Fibroblast of gingiva (primary cell): ENCODE measurements at regions not wholly inside any gene's neighbourhood (a gene's known extent, or its start where the extent isn't known, plus 50 kb on each side); places are given as distances from the start of the nearest gene placed in this dataset.

Experiments used
- DNase-seq: peaks from one replicate; pipeline ENCODE4 v3.0.0-alpha.2; 2011; ENCODE audit warnings: low read depth

DNA sequence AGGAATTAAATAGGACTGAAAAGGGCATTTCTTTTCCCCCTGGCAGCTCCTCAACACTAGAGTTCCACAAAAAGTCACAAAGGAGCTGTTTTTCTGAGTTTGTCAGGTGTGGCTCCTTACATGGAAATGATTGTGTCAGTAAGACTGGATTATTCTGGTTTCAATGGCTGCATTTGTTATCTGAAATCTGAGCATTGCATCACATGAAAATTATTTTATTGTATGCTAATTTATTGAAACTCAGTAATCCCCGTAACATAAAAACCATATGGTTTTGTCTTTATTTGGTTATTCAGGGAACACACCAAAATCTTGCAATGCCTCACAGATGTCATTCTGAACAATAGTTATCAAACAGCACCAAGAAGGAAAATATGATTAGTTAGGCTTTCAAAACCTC lies 439.7 kb upstream of the TNP1 start:
- no peak for DNase-seq

DNA sequence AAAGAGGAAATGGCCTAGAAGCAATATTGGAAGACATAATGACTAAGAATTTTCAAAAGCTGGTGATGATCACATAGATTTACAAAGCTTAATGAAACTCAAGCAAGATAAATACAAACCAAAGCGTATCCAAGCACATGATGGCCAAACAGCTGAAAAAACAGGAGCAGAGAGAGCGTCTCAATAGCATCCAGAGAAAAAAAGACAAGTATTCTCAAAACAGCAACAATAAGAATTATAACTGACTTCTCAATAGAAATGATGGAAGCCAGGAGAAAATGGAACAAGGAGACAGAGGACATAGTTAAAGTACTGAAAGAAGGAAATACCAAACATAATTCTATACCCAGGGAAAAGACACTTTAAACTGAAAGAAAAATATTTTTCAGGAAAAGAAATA lies 437.2 kb upstream of the TNP1 start:
- no peak for DNase-seq

DNA sequence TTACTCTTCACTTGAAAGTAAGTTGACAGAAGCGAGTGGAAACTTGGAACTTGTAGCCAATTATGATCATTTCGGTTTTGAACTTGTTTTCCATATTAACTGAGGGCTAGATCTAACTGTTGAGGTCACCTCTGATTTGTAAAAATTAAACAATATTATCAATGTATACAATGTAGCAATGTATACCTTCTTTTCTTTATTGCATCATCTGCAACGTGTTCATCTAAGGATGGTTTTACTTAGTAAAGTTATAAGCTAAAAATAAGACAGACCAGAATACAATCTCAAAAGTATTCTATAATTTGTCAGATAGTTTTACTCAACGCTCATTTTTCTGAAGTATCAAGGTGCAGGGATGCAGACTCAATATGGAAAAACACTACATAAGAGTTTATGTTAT lies 435.0 kb upstream of the TNP1 start:
- DNase-seq: no peak

DNA sequence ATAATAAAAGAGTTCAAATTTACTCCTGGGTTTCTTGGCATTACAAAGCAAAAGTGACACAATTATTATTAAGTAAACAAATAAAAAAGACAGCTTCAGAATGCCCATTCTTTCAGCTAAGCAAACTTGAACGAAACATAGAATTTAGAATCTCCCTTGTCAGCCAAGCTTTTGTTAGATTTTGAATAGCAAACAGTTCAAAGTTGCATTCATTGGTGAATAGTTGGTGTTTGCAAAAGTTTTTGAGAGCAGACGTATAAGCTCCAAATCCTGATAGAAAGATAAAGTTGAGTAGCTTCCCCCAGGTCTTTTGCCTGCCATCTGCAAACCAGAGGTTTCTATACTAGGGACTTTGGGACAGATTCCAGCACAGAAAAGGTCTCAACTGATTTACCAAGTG lies 434.3 kb upstream of the TNP1 start:
- DNase-seq: no peak

DNA sequence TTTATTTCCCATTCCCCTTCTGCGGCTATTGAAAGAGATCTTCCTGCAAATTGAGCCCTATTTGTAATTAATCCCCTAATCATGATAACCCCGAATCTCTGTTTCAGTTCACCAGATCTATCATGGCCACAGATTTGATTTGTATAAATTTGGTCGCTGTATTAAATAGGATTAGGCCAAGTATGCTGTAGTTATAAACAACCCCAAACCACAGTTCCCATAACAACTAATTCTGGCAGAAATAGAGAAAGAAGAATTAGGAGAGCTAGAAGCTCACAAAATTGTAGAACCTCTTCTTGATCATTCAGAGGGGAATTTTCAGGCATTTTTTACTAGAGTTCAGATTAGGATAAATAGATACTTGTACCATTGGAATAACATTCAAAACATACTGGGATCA lies 433.7 kb upstream of the TNP1 start:
- DNase-seq: peak; percentile 8

DNA sequence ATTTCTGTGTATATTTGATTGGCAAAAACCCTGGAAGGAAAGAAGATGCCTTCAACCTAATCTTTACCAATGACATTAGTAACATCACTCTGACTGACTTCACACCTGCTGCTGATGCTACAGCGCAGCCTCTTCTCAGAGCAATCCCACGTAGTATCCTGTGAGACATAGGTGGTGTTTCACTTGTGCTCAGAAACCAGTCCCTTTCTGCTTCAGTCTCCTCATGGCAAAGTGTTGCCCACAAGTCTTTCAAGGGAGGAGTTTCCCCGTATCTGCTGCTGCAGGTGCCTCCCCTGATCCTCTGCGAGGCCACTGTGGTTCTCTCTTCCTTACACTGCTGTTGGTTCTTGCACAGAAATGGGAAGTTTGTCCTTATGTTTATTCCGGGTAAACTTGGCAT lies 433.2 kb upstream of the TNP1 start:
- DNase-seq: no peak

DNA sequence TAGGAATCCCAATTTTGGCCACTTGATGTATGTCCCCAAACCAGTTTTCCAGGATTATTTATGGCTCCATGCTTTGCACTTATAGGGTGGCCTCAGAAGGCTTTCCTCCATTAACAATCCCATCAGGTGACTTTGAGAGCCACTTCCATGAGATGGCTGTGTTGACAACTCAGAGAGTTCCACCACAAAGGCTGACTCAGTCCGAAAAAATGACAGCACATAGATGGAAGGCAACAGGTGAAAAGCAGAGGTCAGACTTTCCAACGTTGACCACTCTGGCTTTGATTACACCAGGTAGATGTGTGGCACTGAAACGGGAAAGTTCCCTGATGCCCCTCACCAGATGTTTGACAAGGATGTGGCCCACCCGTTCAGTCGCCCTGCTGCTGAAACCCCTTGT lies 431.4 kb upstream of the TNP1 start:
- no peak for DNase-seq

DNA sequence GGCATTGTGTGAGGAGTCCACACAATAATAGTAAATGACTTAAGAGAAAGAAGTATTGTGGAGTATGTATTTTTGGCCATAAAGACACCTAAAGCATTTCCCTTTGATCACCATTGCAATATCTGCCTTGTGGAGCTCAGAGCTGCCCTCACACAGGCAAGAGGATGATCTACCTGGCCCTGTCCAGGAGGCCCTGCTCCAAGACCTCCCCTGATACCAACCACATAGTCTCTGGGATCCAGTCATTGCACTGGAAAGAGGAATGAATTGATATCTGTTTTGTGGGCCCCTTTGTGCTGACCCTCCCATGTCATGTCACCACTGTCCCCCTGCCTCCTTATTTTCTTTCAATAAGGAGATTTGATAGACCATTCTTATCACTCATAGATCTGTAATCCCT lies 430.6 kb upstream of the TNP1 start:
- DNase-seq: no peak

DNA sequence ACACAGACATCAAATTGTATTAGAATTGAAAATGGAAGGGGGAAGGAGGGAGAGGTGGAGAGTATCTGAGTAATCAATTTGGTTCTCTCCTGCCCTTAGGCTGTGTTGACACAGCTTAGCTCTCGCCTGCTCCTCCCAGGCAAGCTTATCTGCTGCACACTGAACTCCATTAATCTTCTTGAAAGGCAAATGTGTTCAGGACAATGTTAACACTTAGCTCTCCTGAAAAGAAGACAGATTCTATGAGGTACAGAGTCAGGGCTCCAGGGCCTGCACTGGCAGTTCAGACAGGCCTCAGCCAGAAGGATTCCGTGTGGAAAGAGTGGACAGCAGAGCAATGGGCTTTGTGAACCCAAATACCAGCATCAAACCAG lies 430.0 kb upstream of the TNP1 start:
- no peak for DNase-seq

DNA sequence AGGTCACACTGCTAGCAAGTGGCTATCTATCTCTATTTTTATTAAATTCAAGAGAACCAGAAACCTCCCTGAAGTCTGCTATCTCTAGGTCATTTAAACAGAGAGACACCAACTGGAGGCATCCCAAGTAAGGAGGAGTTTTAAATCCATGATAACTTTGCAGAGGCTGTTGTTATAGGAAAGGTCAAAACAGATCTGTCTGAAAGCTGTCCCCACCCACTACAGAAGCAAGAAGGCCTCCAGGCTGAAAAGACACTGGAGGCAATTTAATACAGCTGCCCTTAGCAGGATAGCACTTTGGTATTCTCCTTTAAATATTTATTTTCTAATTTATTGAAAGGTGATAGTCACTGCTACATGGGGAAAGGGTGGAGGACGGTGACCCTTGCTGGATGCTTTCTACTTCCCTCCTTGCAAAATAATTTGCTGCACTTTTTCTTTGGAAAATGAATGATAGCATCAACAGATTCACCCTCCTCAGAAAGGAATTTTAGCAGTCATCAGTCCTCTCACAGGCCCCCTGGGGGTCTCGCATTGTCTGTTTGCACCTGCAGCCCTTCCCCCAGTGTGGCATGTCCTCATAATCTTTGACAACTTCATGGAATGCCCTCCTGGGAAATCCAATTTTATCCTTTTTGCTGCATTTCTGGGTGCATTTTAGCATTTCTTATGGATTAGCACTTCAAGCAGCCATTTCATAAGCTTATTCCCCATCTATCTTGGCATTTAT lies 429.5 kb upstream of the TNP1 start:
- no peak for DNase-seq

DNA sequence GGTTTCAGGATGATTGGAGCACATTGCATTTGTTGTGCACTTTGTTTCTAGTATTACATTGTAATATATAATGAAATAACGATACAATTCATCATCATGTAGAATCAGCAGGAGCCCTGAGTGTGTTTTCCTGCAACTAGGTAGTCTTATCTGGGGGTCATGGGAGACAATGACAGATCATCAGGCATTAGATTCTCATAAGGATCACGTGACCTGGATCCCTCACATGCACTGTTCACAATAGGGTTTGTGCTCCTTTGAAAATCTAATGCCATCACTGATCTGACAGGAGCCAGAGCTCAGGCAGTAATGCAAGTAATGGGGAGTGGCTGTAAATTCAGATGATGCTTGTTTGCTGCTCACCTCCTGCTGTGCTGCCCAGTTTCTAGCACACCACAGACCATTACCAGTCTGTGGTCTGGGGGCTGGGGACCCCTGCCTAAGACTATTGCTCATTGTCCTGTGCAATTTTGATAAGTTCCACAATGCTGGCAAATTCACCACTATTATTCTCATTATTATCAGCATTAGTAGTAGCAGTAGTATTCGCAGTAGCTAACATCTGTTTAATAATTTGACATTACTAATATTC lies 428.7 kb upstream of the TNP1 start:
- no peak for DNase-seq

DNA sequence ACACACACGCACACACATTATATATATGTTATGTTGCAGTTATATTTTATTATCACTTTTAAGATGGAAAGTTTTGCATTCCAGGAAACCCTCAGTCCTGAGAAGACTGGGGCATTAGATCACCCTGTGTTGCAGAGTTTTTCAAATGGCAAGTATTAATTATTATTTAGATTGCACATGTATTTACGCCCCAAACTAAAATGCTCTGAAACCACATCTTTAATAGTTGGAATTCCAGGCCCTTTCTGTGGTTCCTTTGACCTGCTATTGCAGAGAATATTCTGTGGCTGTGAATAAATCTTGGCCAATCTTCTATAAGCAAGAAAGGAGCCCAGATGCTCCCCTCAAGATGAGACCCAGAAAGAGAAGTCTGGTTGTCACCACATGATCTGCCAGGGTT lies 427.0 kb upstream of the TNP1 start:
- DNase-seq: peak; percentile 59

DNA sequence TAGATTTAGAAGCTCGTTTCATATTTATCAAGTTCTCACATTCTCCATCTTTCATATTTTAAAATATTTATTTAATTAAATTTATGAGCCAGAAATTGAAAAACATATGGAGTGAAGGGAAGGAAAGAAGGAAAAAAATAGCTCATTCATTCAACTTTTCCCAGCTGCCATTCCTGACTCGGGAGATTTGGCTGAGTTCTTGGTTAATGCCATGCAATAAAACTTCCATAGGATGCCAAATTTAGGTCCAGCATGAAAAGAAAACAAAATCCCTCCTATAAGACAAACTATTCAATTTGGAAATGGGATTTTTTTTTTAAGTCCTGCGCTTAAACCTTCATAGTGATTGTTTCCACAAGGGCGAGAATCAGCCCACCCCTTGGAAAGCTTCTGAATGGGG lies 426.1 kb upstream of the TNP1 start:
- no peak for DNase-seq

DNA sequence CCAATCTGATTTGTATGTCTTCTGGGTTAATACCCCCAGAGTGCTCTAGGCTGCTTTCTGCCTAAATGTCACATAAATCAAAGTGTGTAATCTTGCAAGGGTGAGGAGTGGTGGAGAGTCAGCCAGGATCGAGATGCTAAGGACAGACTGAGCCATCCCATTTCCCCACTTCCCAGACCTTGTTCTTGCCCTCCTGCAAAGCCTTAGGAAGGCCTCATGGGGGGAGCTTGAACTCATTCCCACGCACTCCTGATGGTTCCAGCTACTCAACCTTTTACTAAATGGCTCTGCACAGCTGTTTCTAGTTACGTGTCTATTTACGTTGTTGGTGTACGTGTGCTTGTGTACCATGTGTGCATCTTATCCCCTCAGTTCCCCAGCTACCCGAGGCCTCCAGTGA lies 423.6 kb upstream of the TNP1 start:
- DNase-seq: no peak

DNA sequence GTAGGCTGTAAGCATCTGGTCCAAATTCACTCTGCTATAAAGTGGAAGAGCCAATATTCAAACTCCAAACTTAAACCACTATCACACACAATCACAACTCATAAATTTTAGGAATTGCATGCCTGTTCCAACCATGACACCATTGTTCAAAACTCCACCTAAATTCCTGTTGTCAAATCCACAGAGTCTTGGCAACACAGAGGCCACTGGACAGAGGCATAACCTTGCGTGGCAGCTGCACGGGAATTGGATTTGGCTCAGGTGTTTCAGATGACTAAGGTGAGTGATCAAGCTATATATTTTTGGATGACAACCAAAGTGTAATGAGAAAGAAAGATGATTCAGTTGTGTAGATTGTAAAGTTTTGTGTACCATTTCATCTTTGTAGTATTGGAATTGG lies 422.7 kb upstream of the TNP1 start:
- no peak for DNase-seq

DNA sequence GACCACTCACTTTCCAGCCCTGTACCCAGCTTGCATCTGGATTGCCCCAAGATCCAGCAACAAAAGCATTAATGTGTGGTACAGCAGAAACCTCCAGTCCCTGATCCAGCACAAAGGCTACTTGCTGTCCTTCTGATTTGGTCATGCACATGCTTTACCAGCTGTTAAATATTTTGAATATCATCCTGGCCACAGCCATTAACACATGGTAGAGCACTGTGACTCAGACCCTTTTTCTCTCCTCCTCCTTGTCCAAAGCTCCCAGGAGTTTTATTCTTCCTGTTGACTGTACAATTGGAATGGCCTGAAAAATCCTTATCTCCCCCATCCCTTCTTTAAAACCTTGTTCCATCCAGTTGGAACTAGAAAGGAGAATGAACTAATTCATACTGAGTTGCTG lies 419.7 kb upstream of the TNP1 start:
- peak; percentile 75 for DNase-seq

DNA sequence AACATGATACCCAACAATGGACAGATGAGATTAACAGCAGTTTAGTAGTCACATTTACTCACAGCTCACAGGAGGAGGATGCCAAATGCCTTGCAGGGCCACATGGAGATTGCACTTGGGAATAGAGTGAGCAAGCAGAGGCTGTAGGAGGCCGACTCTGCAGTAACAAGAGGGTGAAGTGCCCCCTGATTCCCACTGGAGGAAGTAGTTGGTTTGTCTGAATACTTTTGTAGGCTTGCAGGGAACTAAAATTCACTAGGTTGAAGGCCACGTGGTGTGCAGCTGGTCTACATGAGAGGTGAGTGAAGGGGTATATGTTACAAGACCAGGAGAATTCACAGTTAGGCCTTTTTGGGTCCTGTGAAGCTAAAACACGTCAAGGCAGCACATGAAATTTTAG lies 419.3 kb upstream of the TNP1 start:
- peak; percentile 54 for DNase-seq

DNA sequence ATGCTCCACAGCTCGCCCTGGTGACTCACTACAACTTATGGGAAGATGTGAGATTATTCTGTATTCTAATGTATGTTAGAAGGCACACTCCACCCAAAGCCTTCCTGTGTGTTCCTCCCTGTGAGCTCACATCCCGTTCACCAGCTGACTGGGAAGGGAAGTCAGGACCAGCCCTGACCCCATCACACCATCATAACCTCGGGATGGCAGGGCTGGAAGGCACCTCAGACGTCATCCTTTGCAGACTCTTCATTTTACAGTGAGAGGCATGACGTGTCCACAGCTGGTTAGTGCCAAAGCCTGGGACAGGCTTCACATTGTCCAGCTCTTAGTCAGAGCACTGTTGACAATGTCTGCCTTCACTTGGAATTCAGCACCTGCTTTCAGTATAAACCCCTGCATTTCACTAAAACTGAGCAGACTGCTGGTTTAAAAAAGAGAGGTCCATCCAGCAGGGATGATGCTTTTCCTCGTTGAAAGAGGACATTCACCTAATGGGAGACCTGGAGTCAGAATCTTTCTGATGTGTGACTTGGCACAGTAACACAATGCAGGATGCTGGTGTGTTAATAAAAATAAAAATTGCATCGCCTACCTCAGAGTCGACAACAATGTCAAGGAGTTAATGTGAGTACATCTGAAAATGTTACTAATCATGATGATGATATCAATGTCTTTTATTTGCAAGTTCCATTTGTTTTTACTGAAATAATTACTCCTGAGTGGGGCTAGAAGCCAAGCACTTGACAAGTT lies 418.0 kb upstream of the TNP1 start:
- DNase-seq: peak; percentile 53

DNA sequence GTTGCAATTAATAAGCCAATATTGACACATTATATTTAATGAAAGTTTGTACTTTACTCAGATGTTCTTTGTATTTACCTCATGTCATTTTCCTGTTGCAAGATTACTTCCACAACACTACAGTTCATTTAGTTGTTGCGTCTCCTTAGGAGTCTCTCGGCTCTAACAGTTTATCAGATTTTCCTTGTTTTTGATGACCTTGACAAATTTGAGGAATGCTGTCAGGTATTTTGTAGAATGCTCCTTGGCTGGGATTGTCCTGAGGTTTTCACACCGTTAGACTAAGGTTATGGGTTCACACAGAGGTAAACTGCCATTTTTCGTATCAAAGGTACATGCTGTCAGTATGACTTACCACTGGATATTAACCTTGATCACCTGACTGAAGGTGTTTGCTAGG lies 416.6 kb upstream of the TNP1 start:
- DNase-seq: no peak

DNA sequence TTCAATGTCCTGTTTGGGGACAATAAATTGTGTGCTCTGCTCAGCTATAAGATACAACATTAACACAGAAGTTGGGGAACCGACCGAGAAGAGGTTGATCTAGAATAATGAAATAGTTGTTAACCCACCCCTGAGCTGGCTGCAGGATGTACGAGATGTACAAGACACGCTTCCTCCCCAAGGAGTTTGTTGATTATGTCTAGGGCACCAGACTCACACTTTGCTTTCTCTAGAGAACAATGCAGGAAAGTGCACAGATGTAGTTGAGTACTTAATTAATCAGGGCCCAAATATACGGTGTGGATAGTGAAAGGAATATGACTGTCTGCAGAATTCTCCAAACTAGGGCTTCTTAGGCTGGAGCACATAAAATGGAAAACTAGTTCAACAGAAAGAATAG lies 415.2 kb upstream of the TNP1 start:
- DNase-seq: no peak

DNA sequence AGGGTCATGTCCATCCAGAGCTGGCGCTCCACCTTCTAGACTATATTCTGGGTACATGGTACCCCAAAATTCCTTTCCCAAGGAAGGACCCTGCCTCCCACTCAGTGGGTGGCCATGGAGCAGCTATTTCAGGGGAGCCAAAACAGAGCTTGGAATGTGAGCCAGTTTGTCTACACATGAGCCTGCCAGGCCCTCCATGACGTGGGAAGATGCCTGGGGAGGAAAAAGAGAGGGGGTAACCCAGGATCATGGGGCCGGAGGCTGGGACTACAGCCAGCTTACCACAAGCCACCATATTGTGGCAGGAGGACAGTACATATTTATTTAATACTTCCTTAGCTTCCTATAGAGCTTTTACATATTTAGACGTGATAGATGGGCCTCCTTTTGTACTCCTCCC lies 414.7 kb upstream of the TNP1 start:
- no peak for DNase-seq

DNA sequence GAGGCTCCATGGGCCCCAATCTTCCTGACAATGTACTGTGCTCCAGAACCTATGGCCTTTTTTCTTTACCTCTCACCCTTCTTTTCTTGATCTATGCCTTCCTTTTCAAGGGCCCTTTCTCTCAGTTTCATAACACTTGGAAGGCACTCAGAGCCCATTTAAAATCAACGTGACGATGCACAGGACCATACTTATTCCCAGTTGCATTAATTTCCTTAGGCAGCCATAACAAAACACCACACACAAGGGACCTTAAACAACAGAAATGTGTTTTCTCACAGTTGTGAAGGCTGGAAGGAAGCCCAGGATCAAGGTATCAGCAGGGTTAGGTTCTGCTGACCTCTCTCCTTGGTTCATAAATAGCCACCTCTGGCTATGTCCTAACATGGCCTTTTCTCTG lies 414.0 kb upstream of the TNP1 start:
- no peak for DNase-seq

DNA sequence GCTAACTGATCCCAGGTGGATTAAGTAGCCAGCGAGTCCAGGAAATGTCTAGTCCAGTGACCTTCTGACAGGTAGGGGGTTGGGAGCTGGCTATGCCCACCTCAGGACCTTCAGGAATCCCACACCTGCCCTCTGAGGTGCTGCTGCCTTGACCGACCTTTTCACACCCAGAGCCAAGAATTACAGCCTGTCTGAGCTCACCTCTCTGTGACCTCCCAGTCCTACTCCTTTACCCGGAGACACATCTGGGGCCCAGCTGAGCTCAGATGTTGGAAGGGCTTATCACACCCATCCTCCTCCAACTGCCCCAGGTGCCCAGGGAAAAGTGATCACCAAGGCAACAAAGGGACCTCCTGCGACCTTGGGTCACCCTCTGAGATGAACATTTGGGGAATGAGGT lies 413.3 kb upstream of the TNP1 start:
- no peak for DNase-seq

DNA sequence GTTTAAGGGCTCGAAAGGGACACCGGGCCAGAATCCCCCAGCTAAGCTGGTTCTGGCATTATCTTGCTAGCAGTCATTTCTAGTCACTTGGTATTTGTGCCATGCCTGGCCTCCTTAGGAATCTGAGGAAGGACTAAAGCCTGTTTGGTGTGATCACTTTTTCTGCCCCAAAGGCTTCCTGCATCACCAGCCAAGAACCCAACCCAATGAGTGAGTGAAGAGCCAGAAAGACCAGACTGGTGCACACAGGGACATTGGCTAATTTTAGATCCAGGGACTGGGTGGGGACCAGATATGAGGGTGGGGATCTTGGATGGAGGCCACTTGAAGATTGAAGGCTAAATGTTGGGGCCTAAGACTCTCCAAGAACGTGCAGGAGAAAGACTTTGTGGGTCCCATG lies 411.9 kb upstream of the TNP1 start:
- DNase-seq: no peak
